ENCODE measurements at regions not wholly inside any gene's neighbourhood (a gene's known extent, or its start where the extent isn't known, plus 50 kb on each side); places are given as distances from the start of the nearest gene placed in this dataset.

GRCh38 chr20:17003170-17003870 lies 223.5 kb upstream of the PCSK2 start (continued):
- TF ChIP-seq REST (IDR thresholded peaks at IDR 0.05; ENCODE audit: low read depth, low read length), result no peak
- TF ChIP-seq TEAD4 (IDR thresholded peaks at IDR 0.05; ENCODE audit: borderline replicate concordance, insufficient read depth), result no peak
- TF ChIP-seq, protein P1, sequence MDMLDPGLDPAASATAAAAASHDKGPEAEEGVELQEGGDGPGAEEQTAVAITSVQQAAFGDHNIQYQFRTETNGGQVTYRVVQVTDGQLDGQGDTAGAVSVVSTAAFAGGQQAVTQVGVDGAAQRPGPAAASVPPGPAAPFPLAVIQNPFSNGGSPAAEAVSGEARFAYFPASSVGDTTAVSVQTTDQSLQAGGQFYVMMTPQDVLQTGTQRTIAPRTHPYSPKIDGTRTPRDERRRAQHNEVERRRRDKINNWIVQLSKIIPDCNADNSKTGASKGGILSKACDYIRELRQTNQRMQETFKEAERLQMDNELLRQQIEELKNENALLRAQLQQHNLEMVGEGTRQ (IDR thresholded peaks at IDR 0.05; ENCODE audit: borderline replicate concordance, low read depth, low read length), result no peak
- TF ChIP-seq JUND (IDR thresholded peaks at IDR 0.05), result no peak
- TF ChIP-seq TCF12 (IDR thresholded peaks at IDR 0.05), result no peak
- no peak for TF ChIP-seq MEF2A (IDR thresholded peaks at IDR 0.05; ENCODE audit: borderline replicate concordance, low read depth)

GRCh38 chr20:17010181-17010580 lies 216.7 kb upstream of the PCSK2 start:
- Histone ChIP-seq H3K9me3 (no peaks in the 10 kb centered on the region), H3K36me3 (replicated peaks in 1 of 2; ENCODE audit: control insufficient read depth in 1 of 2, insufficient read depth in 2 of 2, low read length in 1 of 2) (no peaks in the 10 kb centered on the region), H3K4me1 (ENCODE audit: control insufficient read depth in 1 of 2, insufficient read depth in 2 of 2, low read depth in 1 of 2, low read length in 1 of 2) (no peaks in the 10 kb centered on the region; a peak in 1 of 4 replicates), H3F3A (replicated peaks; ENCODE audit: insufficient read depth) (no peaks in the 10 kb centered on the region), H3K9me2 (no peaks in the 10 kb centered on the region), H2AFZ (ENCODE audit: low read depth) (no peak overlapping the region), H3K27me3 (ENCODE audit: insufficient read depth) (no peaks in the 10 kb centered on the region), H3K9ac (no peak overlapping the region), H3K79me2 (ENCODE audit: insufficient read depth) (no peaks in the 10 kb centered on the region), H3K4me2 (no peak overlapping the region), H3K27ac (ENCODE audit: low read depth in 2 of 2, low read length in 1 of 2) (no peak overlapping the region), H3K4me3 (ENCODE audit: low read depth in 2 of 2, low read length in 1 of 2) (no peak overlapping the region), H4K20me1 (ENCODE audit: insufficient read depth) (no peaks in the 10 kb centered on the region)
- TF ChIP-seq RXRA (IDR thresholded peaks at IDR 0.05; ENCODE audit: borderline replicate concordance, low read depth) (no peak), MEF2A (IDR thresholded peaks at IDR 0.05; ENCODE audit: borderline replicate concordance, low read depth) (no peak), GATA2 (CRISPR knock-in tag; IDR thresholded peaks at IDR 0.05) (no peak)
- ChIA-PET CTCF (no interaction called here), POLR2A (no interaction called here)
- no peak for DNase-seq
- 15% methylated on average over 1 of the region's 1 CpG for WGBS (ENCODE audit: low lambda C conversion rate)

DNA sequence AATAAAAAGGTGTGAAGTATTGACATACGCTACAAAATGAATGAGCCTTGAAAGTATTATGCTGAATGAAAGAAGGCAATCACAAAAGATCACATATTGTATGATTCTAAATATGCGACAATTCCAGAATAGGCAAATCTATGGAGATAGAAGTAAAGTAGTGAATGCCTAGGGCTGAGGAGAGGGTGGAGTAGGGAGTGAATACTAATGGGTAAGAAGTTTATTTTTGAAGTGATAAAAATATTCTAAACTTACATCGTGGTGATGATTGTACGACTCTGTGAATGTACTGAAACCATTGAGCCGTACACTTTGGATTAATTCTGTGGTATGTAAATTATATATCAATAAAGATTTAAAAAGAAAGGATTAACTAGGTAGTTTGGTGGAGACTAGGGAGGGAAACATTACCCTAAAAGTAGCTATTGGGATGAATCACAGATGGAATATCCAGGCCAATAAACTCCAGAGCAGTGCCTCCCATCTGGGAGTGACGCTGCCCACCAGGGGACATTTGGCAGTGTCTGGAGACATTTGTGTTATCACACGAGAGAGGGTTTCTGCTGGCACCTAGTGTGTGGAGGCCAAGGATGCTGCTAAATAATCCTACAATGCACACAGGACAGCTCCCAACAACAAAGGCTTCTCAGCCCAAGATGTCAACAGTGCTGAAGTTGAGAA lies 214.2 kb upstream of the PCSK2 start:
- ChIA-PET CTCF (no interaction called here), POLR2A (no interaction called here)
- no peak overlapping the region for H2AFZ ChIP-seq (ENCODE audit: low read depth)
- H3K4me3 ChIP-seq (ENCODE audit: low read depth in 2 of 2, low read length in 1 of 2), result no peak overlapping the region
- WGBS (ENCODE audit: low lambda C conversion rate), result 37% methylated on average over 7 of the region's 7 CpGs
- no peak for DNase-seq
- H3K9me2 ChIP-seq, result no peaks in the 10 kb centered on the region
- no peak overlapping the region for H3K4me2 ChIP-seq
- H3F3A ChIP-seq (replicated peaks; ENCODE audit: insufficient read depth), result no peaks in the 10 kb centered on the region
- no peaks in the 10 kb centered on the region for H3K27me3 ChIP-seq (ENCODE audit: insufficient read depth)
- no peak overlapping the region for H3K27ac ChIP-seq (ENCODE audit: low read depth in 2 of 2, low read length in 1 of 2)
- H4K20me1 ChIP-seq (ENCODE audit: insufficient read depth), result no peaks in the 10 kb centered on the region
- 0 out of 2 replicates have a peak, but pooled peaks cover 3% of the 10 kb centered on the region for H3K9me3 ChIP-seq
- H3K36me3 ChIP-seq (replicated peaks in 1 of 2; ENCODE audit: control insufficient read depth in 1 of 2, insufficient read depth in 2 of 2, low read length in 1 of 2), result no peaks in the 10 kb centered on the region
- no peaks in the 10 kb centered on the region for H3K79me2 ChIP-seq (ENCODE audit: insufficient read depth)
- no peaks in the 10 kb centered on the region for H3K4me1 ChIP-seq (ENCODE audit: control insufficient read depth in 1 of 2, insufficient read depth in 2 of 2, low read depth in 1 of 2, low read length in 1 of 2)
- no peak overlapping the region for H3K9ac ChIP-seq
- no peak for TF ChIP-seq REST (IDR thresholded peaks at IDR 0.05; ENCODE audit: low read depth, low read length)
- TF ChIP-seq RAD21 (IDR thresholded peaks at IDR 0.05; ENCODE audit: low read length), result no peak
- no peak for TF ChIP-seq RFX5 (IDR thresholded peaks at IDR 0.05; ENCODE audit: low read length)
- no peak for TF ChIP-seq RCOR1 (IDR thresholded peaks at IDR 0.05; ENCODE audit: low read length)
- TF ChIP-seq MXI1 (IDR thresholded peaks at IDR 0.05; ENCODE audit: low read depth, low read length), result no peak
- no peak for TF ChIP-seq GATA2 (CRISPR knock-in tag; IDR thresholded peaks at IDR 0.05)
- TF ChIP-seq NRF1 (IDR thresholded peaks at IDR 0.05; ENCODE audit: low read depth, low read length), result no peak
- TF ChIP-seq EP300 (IDR thresholded peaks at IDR 0.05; ENCODE audit: borderline replicate concordance in 1 of 2, low read depth in 1 of 2, low read length in 1 of 2), result no peak
- TF ChIP-seq, protein P2, sequence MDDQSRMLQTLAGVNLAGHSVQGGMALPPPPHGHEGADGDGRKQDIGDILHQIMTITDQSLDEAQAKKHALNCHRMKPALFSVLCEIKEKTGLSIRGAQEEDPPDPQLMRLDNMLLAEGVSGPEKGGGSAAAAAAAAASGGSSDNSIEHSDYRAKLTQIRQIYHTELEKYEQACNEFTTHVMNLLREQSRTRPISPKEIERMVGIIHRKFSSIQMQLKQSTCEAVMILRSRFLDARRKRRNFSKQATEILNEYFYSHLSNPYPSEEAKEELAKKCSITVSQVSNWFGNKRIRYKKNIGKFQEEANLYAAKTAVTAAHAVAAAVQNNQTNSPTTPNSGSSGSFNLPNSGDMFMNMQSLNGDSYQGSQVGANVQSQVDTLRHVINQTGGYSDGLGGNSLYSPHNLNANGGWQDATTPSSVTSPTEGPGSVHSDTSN (IDR thresholded peaks at IDR 0.05), result no peak

Measured in SK-N-SH (cell line).